ENCODE measurements at regions not wholly inside any gene's neighbourhood (a gene's known extent, or its start where the extent isn't known, plus 50 kb on each side); places are given as distances from the start of the nearest gene placed in this dataset.

GRCh38 chr2:149744865-149745264, 157.3 kb upstream of the MMADHC start:
- H3K9me3 ChIP-seq, result no peaks in the 10 kb centered on the region

DNA sequence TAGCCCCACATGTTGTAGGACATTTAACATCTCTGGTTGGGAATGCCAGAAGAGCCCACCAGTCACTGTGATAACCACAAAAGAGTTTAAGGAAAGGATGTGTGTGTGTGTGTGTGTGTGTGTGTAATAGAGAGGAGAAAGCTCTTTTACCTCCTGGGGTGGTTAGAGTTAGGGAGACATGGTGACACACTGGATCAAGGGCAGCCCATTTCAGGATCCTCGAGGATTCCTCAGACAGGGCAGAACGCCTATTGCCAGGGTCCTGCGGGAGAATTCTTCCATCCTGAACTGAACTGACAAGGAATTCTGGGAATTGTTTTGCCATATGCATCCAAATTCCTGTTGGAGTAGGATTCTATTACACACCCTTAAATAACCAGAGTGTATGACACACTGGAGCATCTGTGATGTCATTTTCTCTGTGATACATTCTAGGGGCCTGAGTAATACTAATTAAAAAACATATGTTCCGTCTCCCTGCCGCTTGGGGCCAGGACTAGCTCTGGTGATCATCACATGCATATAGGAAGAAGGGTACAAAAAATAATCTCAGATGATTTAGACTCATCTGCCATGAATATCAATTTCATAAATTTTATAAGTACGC, 156.4 kb upstream of the MMADHC start:
- ATAC-seq (no peak), DNase-seq (no peak)
- Histone ChIP-seq H3K9me3 (no peaks in the 10 kb centered on the region), H3K4me1 (no peaks in the 10 kb centered on the region), H3K27ac (no peak overlapping the region), H3K36me3 (no peaks in the 10 kb centered on the region), H3K27me3 (ENCODE audit: low read depth) (no peaks in the 10 kb centered on the region), H3K4me3 (no peak overlapping the region)
- TF ChIP-seq, protein P1, sequence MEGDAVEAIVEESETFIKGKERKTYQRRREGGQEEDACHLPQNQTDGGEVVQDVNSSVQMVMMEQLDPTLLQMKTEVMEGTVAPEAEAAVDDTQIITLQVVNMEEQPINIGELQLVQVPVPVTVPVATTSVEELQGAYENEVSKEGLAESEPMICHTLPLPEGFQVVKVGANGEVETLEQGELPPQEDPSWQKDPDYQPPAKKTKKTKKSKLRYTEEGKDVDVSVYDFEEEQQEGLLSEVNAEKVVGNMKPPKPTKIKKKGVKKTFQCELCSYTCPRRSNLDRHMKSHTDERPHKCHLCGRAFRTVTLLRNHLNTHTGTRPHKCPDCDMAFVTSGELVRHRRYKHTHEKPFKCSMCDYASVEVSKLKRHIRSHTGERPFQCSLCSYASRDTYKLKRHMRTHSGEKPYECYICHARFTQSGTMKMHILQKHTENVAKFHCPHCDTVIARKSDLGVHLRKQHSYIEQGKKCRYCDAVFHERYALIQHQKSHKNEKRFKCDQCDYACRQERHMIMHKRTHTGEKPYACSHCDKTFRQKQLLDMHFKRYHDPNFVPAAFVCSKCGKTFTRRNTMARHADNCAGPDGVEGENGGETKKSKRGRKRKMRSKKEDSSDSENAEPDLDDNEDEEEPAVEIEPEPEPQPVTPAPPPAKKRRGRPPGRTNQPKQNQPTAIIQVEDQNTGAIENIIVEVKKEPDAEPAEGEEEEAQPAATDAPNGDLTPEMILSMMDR (IDR thresholded peaks at IDR 0.05), result no peak
- intact Hi-C loops (cut with DNase I), result no loop called here

More at GRCh38 chr2:149744865-149745264, 157.3 kb upstream of the MMADHC start:
- DNase-seq, result no peak
- Histone ChIP-seq H3K4me3 (no peak overlapping the region), H3K4me1 (no peaks in the 10 kb centered on the region), H3K36me3 (no peaks in the 10 kb centered on the region), H3K27ac (no peak overlapping the region), H3K27me3 (ENCODE audit: low read depth) (no peaks in the 10 kb centered on the region)
- intact Hi-C loops (cut with DNase I), result no loop called here
- ATAC-seq, result no peak
- TF ChIP-seq, protein P1 (IDR thresholded peaks at IDR 0.05), result no peak

- Histone ChIP-seq H3K4me3 (no peak overlapping the region), H3K27ac (no peak overlapping the region), H3K4me1 (no peaks in the 10 kb centered on the region), H3K36me3 (no peaks in the 10 kb centered on the region), H3K27me3 (ENCODE audit: low read depth) (no peaks in the 10 kb centered on the region), H3K9me3 (no peaks in the 10 kb centered on the region)
- intact Hi-C loops (cut with DNase I), result no loop called here
- ATAC-seq (no peak), DNase-seq (no peak)
- TF ChIP-seq, protein P1 (IDR thresholded peaks at IDR 0.05), result no peak
These were observed 154.1 kb upstream of the MMADHC start for GRCh38 chr2:149741646-149742045.

DNA sequence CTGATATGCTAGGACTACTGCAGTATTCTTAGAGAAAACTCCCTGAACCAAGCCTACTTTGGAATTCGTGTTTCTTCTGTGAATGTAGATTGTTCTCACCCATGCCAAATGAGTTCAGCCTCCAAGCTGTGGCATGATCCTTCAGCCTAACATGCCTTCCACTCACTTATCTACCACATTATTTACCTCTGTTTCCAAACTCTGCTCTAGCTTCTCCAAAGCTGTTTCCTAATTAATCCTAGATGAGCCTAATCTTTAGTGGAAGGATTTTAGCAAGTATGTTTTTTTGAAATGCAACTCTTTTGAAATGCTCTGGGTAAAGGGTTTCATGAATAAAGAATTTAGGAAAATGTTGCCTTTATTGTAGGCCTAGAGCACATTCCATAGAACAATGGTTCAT, 152.9 kb upstream of the MMADHC start:
- no peaks in the 10 kb centered on the region for H3K36me3 ChIP-seq
- ATAC-seq (no peak), DNase-seq (no peak)
- intact Hi-C loops (cut with DNase I), result no loop called here
- no peaks in the 10 kb centered on the region for H3K4me1 ChIP-seq
- no peak overlapping the region for H3K4me3 ChIP-seq
- no peaks in the 10 kb centered on the region for H3K27me3 ChIP-seq (ENCODE audit: low read depth)
- TF ChIP-seq, protein P1 (IDR thresholded peaks at IDR 0.05), result no peak
- H3K9me3 ChIP-seq, result no peaks in the 10 kb centered on the region
- no peak overlapping the region for H3K27ac ChIP-seq

DNA sequence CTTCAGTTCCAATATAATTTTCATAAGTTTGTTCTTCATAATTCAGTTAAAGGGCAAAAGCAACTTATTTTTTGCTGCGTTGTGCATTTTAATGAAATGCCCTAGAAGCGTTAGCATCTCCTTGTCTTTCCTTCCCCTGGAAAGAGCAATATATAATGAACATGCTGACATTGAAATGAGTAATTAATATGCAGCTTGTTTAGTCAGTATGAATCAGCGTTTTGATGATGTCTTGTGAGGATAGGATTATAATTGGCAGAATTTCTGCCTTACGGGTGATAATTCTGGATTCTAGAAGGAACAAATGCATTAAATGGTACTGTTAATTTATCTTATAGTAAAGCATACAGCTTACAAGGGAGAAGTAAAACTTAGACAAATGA, 152.3 kb upstream of the MMADHC start:
- Histone ChIP-seq H3K4me1 (no peaks in the 10 kb centered on the region), H3K27me3 (ENCODE audit: low read depth) (no peaks in the 10 kb centered on the region), H3K4me3 (no peak overlapping the region), H3K36me3 (no peaks in the 10 kb centered on the region), H3K27ac (no peak overlapping the region), H3K9me3 (no peaks in the 10 kb centered on the region)
- DNase-seq, result no peak
- intact Hi-C loops (cut with DNase I), result no loop called here
- TF ChIP-seq, protein P1 (IDR thresholded peaks at IDR 0.05), result no peak
- no peak for ATAC-seq
